CD4-positive, alpha-beta T cell treated with Interleukin-2 at 100 ng/mL for 4 hours (primary cell): ENCODE measurements at regions not wholly inside any gene's neighbourhood (a gene's known extent, or its start where the extent isn't known, plus 50 kb on each side); places are given as distances from the start of the nearest gene placed in this dataset.

Experiments used
- DNase-seq: peaks from one replicate; pipeline ENCODE4 v3.0.0-alpha.2; 2020; ENCODE audit warnings: low spot score

DNA sequence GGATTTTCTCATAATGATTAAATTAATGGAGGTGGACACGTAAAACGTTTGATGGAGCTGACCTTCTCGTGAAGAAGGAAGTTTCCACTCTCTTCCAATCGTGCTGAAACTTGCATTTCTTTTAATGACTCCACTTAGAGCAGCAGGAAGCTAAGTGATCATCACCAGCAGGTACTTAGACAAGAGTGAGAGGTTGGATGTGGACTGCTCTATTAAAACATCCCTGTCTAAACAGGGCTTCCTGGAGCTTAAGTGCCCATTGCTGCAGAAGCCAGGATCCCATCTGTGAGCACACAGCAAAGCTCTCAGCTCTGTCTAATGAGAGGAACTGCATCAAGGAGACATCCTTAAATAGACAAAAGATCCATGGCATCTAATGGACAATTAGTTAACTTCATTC is 1539.5 kb upstream of the CELF4 start:
- no peak for DNase-seq

DNA sequence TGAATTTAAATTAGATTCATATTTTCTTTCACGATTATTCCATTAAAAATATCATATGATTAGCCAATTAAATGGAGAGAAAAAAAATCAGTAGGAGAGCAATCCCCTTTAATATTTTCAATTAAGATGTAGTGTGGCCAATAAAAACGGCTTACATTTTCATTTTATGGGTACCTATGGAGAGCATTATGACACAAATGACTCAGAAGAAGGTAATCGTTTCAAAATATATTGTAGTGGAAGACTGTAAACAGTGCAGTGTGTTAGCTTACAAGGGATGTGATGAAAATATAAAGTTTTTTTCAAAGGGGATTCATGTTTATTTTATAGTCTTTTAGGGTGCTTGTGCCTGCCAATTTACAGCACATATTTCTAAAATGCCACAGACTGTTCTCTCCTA is 1507.4 kb upstream of the CELF4 start:
- DNase-seq: no peak

DNA sequence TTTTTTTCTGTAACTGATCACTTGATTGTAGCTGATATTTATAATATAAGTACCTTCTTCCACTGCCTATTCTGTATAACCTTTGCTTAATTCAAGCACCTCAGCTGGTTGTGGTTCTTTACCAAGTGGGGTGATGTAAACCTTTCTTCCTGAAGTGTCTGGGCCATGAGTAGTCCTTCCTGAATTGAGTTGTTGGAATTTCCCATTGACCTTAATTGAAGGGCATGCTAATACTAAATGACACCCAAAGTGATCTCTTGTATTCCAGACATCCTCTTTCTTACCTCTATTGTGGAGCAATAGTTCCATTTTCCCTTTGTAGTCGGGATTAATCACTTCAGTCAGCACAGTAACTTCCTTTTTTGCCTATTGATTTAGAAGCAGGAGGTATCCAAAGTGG is 1496.8 kb upstream of the CELF4 start:
- DNase-seq: no peak

DNA sequence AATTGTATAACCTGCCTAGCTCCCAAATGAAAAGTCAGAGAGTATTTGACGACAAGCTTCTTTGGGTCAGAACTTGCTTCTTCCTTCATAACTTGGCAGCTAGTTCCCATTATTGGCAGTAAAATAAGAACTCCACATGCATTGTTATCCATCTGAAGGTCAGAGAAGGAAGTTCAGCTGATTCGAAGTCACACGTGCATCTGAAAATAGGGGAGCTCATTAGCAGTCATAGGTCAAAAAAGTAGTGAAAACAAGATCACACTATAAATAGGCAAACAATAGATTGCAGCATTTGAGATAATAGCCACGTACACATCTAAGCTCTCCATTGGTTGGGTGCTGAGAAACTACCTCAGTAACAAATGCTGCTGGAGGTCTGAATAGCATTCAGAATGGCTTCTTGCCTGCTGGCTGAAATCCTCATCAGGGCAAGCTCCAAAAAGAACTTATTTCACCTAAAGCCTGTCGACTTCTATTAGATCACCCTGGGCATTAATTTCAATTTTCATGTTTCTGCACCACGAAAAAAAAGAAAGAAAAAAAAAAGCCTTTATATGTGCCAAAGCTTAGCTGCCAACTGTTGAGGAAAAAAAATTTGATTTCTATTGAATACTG is 1492.9 kb upstream of the CELF4 start:
- no peak for DNase-seq

DNA sequence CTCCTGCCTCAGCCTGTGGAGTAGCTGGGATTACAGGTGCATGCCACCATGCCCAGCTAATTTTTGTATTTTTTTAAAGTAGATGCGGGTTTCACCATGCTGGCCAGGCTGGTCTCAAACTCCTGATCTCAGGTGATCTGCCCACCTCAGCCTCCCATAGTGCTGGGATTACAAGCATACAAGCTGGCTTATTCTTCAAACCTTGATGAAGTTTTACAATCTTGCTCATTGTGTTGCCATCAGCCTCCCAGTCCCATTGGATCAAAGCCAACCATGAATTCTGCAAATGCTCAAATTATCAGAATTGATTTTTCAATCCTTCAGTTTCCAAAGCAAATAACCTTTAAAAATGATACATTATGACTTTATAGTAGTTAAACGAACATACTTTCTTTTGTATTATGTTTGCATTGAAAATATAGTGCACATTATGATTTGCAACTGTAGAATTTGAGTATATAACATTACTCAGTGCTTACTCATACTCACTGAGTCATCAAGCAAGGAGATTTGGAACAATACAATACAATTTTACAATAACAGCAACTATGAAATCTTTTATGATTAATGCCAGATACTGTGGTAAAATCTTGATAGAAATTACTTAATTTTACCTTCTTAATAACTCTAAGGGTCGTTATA is 1491.9 kb upstream of the CELF4 start:
- no peak for DNase-seq

DNA sequence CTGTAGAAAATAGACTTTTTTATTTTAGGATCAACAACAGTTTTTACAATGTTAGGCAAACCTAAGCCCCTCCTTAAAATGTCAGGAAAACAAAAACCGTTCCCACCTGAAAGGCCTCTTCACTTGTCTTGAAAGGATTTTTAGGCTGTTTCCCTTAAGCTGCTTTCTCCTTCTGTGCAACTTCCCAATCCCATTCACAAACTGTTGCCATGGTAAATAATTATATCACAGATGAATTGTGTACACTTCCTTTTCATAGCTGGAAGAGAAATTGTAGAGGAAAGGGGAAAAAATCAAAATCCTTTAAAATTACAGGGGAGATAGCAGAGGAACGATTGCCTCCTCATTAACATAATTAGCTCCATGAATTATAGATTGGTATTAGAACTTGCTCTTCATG is 1488.0 kb upstream of the CELF4 start:
- DNase-seq: no peak

DNA sequence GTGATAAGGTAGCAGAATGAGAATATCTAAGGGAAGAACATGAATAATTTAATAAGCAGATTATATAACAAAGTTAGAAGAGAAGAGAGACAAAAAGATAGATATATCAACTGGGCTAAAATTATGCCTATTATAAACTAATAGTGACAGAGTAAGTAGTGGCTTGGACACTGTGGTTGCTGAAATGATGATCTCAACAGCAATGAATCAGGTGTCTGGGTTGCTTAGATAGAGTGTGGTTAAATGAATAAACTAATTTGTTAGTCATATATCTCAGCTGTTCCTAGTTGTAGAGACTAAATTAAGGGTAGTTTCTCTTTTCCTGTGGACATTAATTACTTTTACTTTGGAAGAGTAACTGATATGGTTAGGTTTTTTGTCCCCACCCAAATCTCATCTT is 1485.4 kb upstream of the CELF4 start:
- DNase-seq: no peak

DNA sequence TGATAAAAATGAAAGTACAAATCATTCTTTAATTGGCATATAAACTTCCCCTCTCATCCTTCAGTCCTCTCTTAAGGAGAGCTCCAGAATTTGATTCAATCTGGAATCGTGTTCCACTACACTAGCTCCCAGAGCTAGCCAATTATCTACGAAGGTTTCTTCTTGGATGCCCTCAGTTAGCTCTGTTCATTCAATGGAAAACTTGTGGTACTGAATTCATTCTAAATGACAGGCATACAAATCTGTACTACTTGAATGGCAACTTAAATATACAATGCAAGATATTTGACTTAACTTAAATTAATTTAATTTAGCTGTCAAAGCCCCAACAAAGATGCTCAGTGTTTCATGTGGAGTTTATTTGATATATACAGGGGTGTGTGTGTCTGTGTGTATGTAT is 1474.2 kb upstream of the CELF4 start:
- DNase-seq: no peak

DNA sequence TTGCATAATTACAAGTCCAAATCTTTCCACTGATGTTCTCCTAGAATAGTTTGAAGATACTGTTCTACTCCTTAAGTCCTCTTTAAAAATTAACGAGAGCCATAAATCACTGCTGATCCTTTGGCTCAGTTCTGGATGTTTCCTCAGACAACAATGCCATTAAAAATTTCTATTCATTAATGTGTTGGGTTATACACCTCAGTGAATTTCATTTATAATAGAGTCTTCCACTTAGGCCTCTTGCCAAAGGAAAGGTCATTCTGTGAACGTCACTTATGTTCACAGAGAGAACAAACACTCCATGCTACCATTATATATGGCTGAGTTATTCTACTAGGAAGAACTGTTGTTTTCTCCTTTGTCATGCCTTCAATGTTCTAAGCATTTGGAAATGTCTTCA is 1472.3 kb upstream of the CELF4 start:
- no peak for DNase-seq

DNA sequence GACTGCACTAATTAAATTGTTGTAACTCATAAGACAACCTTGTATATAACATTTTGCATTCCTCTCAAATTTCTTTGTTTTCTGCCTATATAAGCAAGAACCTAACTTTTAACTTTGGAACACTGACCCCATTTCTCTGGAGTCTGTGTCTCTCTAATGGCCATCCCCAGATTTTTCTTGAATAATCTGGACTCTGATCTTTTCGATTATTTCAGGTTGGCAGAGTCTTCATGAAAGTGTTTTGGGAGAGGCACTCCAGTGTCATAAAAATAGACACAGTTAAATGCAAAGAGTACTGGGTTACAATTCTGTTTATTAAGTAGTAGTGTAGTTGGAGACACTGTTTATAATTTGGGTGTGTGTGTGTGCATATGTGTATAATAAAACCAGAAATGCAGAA is 1467.7 kb upstream of the CELF4 start:
- DNase-seq: no peak

DNA sequence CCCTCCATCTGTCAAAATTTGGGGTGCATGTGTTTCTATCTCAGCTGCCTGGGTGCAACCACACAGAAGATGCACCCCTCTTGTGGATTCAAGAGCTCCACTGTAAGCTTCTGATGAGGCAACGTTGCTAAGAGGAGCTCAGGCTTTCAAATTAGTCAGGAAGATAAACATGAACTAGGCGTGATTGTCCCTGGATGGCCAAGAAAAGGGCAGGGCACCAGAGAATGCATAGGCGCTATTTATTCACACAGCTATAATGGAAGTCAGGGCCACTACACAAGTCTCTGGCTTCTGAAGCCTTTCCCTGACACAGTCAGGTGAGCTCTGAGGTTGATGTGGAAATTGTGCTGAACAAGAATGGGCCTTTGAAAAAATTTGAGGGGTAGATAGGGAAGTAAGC is 1466.0 kb upstream of the CELF4 start:
- no peak for DNase-seq

DNA sequence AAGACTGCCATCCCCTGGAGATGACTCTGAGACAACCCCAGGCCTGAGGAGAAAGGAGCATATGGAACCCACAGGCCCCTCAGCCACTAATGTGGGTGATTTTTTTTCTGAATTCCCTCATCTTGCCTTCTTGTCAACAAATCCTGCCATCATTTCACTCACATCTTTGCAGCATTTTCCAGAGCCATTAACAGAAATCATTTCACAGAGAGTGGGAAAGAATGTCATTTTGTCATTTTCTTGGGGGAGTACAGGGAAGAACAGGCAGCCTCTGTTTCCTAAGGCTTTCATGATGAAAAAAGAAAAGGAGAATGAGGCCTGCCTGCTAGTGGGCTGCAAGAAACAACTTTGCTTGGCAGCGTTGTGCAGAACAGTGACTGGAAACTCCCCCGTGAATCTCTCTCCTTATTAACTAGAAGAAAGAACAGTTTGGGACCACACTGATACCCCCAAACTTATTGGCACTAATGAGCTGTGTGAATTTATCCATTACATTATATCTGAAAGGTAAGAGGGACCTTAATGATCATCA is 1464.6 kb upstream of the CELF4 start:
- no peak for DNase-seq

DNA sequence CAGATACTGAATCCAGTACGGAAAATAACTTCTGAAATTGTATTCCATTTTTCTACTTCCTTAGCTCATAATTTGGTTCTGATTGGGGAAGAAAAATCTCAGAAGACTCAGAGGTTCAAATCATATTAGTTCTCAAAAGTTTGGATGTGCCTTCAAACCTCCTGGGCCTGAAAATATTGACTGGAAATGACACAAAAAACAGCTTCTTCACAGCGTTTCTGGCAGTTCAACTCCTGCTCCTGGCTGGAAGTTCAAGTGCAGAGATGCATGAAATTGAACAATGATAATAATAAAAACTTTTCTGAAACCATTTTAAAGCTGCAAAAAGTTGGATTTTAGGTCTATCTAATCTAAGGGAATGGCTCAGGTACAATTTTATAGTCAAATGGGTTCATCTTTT is 1459.9 kb upstream of the CELF4 start:
- DNase-seq: no peak

DNA sequence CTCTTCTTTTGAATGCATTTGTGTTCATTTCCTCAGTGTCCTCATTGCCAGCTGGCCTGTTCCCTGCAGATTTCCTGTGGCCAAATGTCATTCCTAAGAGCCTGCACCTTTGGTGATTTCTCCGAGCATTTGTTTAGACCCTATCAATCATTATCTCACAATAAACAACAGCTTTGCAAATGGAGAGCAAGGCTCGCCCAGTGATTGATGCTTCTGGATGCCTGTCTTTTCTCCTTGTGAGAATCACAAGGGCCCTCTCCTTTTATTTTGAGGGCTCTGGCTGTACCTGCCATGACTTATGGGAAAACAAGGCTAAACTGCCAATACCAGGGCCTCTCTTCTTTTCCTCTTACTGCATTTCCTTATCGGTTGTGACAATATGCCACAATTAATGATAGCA is 1454.4 kb upstream of the CELF4 start:
- no peak for DNase-seq

DNA sequence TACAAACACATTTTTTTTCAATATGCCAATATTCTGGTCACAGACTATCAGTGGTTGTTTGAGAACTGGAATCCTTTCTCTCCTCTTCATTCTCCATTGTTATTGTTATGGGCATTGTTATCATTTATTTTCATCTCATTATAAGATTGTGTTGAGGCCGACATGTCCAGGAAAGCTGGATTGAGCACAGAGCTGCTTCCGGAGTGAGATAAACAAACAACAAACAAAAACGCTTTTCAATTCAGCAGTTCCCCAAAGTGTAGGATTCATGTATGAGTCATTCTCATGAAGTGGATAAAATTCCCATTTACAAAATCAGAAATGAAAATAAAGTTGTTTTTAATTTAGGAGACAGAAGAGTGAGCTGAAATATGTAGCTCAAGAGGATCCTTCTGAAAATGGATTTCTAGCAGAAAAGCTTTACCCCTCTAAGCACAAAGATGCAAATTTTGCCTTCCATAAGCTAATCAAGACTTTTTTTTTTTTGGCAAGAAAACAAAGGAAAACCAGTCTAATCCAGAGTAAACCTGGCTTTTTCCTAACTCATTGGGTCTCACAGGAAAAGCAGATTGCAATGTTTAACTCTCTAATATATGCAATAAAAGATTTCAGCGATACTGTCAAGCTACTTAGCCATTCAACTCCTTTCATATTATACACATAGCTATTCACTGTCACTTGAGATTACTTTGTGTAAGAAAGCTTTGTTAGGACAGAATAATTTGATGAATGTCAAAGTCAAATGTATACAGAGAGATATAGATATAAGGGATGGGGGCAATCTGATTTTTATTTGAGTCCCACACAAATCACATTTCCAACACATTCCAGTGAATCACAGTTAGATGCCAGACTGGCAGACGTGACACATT is 1441.7 kb upstream of the CELF4 start:
- DNase-seq: no peak

DNA sequence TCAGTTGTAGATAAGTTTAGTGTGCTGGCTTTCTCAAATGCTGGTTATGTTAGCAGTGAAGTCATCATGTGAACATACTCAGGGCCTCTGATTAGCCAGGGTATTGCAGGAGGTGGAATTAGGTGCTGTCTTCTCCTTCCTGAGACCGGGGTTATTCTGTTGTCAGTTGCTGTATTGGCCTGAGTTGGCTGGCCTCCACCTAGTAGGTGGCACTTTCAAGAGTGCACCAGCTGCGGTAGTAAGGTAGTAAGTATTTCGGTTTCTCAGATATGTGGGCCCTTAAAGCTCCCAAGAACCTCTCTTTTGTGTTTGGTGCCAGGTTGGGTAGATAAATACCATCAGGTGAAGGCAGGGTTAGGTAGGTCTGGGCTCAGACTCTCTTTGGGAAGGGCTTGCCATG is 1430.5 kb upstream of the CELF4 start:
- DNase-seq: no peak

DNA sequence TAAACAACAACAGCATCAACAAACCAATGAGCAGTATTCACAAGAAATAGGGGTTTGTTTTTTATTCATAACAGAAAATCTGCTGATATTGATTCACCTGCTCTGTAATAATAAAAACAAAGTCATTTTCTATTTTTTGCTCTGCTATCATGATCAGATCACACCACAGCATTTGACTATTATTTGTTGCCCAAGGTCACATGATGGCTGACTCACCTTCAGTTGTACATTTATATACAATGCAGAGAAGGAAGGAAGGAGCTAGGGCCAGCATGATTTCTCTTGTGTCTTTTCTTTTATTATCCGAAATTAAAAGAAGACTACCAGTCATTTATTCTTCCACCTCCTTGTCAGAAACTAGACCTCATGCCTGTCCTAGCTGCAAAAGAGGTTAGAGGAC is 1427.7 kb upstream of the CELF4 start:
- no peak for DNase-seq

DNA sequence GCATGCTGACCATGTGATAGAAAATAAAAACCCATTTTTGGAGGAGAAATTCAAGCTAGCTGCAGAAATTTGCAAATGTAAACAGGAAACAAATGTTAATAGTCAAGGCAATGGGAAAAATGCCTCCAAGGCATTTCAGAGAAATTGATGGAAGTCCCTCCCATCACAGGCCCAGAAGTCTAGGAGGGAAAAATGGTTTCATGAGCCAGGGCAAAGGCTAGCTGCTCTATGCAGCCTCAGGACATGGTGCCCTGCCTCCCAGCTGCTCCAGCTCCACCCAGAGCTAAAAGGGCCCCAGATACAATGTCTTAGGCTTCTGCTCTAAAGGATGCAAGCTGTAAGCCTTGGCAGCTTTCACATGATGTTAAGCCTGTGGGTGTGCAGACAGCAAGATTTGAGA is 1419.4 kb upstream of the CELF4 start:
- no peak for DNase-seq

DNA sequence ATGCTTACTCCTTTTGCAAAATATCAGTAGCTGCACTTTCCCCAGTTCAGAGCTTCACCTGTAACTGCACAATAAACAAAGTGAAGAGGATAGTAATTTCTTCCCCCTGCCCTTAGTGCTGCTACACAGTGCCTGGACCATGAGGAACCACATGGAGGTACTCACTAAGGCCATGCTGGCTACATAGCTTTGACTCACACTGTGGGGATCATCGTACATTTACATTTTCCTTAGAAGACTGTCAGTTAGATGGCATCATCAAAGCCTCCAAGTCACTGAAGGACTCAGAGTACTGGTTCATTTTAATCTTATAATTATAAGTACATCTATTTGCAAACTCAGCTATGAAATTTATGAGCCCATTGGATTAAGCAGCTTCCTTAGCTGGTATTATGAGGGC is 1416.5 kb upstream of the CELF4 start:
- DNase-seq: no peak

DNA sequence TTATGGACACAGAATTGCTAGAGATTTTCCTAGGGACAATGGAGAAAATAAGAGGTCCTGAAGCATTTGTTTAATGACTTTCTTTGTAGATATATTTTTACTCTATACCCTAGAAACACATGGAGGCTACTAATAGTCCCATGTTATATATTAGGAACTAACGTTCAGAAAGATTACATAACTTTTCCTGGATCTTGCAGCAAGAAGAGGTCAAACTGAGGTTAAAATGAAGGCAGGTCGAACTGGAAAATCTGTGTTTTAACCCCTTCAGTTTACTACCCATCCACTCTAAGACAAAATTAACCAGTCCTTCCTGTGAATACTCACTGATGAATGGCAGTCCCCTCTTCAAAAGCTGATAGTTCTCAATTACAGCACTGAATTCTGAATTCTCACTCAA is 1415.8 kb upstream of the CELF4 start:
- no peak for DNase-seq

DNA sequence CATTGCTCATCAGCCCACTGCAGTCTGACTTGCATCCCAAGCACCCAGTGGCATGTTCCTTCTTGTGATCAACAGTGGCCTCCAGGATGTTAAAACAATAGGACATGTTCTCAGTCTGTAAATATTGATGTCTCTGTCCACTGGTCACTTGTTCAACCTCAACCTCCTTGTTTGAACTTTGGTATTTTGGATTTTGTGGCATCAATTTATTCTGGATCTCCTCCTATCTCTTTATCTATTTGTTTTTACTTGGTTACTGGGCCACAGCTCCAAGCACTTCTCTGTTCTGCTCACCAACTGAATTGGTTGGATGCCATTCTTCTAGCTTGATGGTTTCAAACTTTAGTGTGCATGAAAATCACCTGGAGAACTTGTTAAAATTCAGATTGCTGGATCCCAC is 1414.8 kb upstream of the CELF4 start:
- no peak for DNase-seq

DNA sequence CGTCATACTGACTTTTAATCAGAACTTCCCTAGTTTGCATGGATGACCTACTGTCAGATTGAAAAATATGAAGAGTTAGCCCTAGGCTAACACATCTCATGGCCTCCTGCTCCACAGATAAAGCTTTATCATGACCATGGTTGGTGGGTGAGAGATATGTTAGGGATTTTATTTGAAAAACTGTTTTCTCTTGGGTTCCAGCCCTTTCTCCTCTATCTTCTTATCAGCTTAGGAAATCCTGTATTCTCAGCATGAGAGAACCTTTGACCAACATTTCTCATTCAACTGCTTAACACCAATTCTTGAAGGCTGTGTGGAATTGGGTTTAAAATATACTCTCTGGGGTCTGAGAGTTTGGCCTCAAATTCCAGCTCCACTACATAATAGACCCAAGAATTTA is 1407.0 kb upstream of the CELF4 start:
- no peak for DNase-seq

DNA sequence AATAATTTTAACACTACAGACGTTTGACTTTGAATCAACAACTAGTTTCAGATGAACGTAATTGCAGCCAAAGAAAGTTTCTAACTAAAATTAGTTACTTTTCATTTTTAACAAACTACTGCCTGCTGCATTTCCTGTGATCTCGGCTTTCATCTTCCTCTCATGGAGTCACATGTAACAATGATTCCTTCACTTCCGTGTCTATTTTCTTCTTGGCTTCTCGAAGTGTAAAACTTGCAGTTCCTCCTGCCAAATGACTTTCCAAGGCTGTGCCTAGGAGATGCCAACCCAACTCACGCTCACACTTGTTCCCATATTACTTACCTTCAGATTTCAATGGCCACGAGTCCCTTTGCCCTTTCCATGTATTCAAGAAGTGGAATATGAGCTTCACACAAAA is 1406.3 kb upstream of the CELF4 start:
- no peak for DNase-seq
